Breast epithelium (tissue), 3 donors: ENCODE measurements at regions not wholly inside any gene's neighbourhood (a gene's known extent, or its start where the extent isn't known, plus 50 kb on each side); places are given as distances from the start of the nearest gene placed in this dataset.

Experiments used
- POLR2A ChIP-seq: fragments of 450-650 bp; IDR thresholded peaks from one replicate; pipeline ENCODE4 v1.6.1; 2016; ENCODE audit warnings: antibody characterized with exemption, mild to moderate bottlenecking, moderate library complexity
- POLR2AphosphoS5 ChIP-seq, 3 donors: sonication (generic); formaldehyde crosslinking; IDR thresholded peaks; one replicate each; pipeline ENCODE4 v1.6.1; 2017; ENCODE audit warnings: antibody characterized with exemption in 3 of 3
- TF ChIP-seq, protein P1 (sequence below), 3 donors: fragments of 450-650 bp; IDR thresholded peaks; one replicate each; pipeline ENCODE4 v1.5.1; 2016 to 2017; ENCODE audit warnings: antibody characterized with exemption in 3 of 3, mild to moderate bottlenecking in 3 of 3, moderate library complexity in 3 of 3

- TF ChIP-seq, protein P1, sequence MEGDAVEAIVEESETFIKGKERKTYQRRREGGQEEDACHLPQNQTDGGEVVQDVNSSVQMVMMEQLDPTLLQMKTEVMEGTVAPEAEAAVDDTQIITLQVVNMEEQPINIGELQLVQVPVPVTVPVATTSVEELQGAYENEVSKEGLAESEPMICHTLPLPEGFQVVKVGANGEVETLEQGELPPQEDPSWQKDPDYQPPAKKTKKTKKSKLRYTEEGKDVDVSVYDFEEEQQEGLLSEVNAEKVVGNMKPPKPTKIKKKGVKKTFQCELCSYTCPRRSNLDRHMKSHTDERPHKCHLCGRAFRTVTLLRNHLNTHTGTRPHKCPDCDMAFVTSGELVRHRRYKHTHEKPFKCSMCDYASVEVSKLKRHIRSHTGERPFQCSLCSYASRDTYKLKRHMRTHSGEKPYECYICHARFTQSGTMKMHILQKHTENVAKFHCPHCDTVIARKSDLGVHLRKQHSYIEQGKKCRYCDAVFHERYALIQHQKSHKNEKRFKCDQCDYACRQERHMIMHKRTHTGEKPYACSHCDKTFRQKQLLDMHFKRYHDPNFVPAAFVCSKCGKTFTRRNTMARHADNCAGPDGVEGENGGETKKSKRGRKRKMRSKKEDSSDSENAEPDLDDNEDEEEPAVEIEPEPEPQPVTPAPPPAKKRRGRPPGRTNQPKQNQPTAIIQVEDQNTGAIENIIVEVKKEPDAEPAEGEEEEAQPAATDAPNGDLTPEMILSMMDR (IDR thresholded peaks at IDR 0.05) = no peak
- TF ChIP-seq POLR2A (no peak), POLR2AphosphoS5 (IDR thresholded peaks at IDR 0.05) (no peak)
Observed at GRCh38 chr2:238567067-238567855, 140.5 kb downstream of the ASB1 start.
